ENCODE measurements at regions not wholly inside any gene's neighbourhood (a gene's known extent, or its start where the extent isn't known, plus 50 kb on each side); places are given as distances from the start of the nearest gene placed in this dataset.

- TF ChIP-seq CTCF (IDR thresholded peaks at IDR 0.05) (no peak), POLR2A (IDR thresholded peaks at IDR 0.05) (no peak)
Measured at GRCh38 chr10:121098211-121098610, 247.0 kb downstream of the WDR11 start.

Measured in gastroesophageal sphincter (tissue), 3 donors.